Chondrocyte (in vitro differentiated cells): ENCODE measurements at regions not wholly inside any gene's neighbourhood (a gene's known extent, or its start where the extent isn't known, plus 50 kb on each side); places are given as distances from the start of the nearest gene placed in this dataset.
"Not testable (repeated sequence)": the region's sequence is repeated elsewhere in the genome, so short reads cannot be mapped to it uniquely, and the experiment has no call there.

Experiments used
- DNase-seq: peaks from one replicate; pipeline ENCODE4 v3.0.0; 2021; ENCODE audit warnings: mixed read lengths, low spot score
- H3K27ac Mint-ChIP-seq: one replicate; pipeline ENCODE4 v1.8.0; 2021; ENCODE audit warnings: mild to moderate bottlenecking, moderate library complexity, mixed read lengths; ENCODE audit not compliant: unreplicated experiment
- H3K27me3 Mint-ChIP-seq: 2 replicates; pipeline ENCODE4 v1.8.0; 2021; ENCODE audit warnings: low read depth, mixed read lengths
- H3K36me3 Mint-ChIP-seq: 2 replicates; pipeline ENCODE4 v1.8.0; 2021; ENCODE audit warnings: low read depth, mixed read lengths
- H3K4me1 Mint-ChIP-seq: 2 replicates; pipeline ENCODE4 v1.8.0; 2021; ENCODE audit warnings: low read depth, mild to moderate bottlenecking, mixed read lengths
- H3K4me3 Mint-ChIP-seq: one replicate; pipeline ENCODE4 v1.8.0; 2021; ENCODE audit warnings: mild to moderate bottlenecking, moderate library complexity, mixed read lengths; ENCODE audit not compliant: unreplicated experiment
- H3K9me3 Mint-ChIP-seq: 2 replicates; pipeline ENCODE4 v1.8.0; 2021; ENCODE audit warnings: low read depth, mixed read lengths
- TF ChIP-seq, protein P1 (sequence below): fragments of 200-600 bp; sonication (generic); IDR thresholded peaks from 2 replicates; pipeline ENCODE4 v1.5.0; 2021; ENCODE audit warnings: antibody characterized with exemption, mild to moderate bottlenecking, moderate library complexity

DNA sequence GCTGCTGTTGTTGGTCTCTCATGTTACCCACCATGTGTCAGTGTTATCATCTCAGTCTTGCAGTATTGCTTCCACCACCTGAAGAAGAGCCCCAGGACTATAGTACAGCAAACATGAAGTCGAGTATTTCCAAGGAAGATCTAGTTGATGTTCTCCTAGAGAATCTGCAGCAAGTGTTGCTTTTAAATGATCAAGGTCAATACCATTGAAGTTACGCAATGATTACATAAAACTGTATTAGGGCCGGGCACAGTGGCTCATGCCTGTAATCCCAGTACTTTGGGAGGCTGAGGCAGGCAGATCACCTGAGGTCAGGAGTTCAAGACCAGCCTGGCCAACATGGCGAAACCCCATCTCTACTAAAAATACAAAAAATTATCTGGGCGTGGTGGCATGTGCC, 173.9 kb downstream of the TJP1 start:
- H3K9me3 Mint-ChIP-seq, H3K4me1 Mint-ChIP-seq, H3K36me3 Mint-ChIP-seq: not testable (repeated sequence)

DNA sequence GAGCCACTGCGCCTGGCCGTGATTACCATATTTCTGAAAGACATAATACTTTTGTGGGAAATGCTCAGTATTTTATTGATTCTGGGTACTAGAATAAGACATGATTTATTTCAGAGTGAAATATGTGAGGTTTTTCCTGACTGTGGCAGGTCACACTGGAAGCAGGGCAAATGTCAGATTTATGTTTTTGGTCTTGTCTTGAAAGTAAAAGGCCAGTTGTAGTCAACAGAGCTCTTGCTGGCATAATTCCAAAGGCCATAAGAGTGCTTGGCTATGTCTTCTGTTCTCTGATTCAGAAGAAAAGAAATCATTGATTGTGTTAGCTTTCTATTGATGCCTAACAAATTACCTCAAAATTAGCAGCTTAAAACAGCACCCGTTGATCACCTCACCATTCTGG, 176.4 kb downstream of the TJP1 start:
- Mint-ChIP-seq H3K27ac (no peak overlapping the region), H3K9me3 (no peaks in the 10 kb centered on the region), H3K4me3 (no peak overlapping the region), H3K36me3 (no peaks in the 10 kb centered on the region), H3K4me1 (no peaks in the 10 kb centered on the region), H3K27me3 (no peaks in the 10 kb centered on the region)
- DNase-seq = no peak
- TF ChIP-seq, protein P1, sequence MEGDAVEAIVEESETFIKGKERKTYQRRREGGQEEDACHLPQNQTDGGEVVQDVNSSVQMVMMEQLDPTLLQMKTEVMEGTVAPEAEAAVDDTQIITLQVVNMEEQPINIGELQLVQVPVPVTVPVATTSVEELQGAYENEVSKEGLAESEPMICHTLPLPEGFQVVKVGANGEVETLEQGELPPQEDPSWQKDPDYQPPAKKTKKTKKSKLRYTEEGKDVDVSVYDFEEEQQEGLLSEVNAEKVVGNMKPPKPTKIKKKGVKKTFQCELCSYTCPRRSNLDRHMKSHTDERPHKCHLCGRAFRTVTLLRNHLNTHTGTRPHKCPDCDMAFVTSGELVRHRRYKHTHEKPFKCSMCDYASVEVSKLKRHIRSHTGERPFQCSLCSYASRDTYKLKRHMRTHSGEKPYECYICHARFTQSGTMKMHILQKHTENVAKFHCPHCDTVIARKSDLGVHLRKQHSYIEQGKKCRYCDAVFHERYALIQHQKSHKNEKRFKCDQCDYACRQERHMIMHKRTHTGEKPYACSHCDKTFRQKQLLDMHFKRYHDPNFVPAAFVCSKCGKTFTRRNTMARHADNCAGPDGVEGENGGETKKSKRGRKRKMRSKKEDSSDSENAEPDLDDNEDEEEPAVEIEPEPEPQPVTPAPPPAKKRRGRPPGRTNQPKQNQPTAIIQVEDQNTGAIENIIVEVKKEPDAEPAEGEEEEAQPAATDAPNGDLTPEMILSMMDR = no peak

More for the DNA sequence above, 173.9 kb downstream of the TJP1 start:
- H3K27ac Mint-ChIP-seq, H3K4me3 Mint-ChIP-seq, DNase-seq, H3K27me3 Mint-ChIP-seq: not testable (repeated sequence)

- DNase-seq, H3K27me3 Mint-ChIP-seq, H3K9me3 Mint-ChIP-seq, H3K36me3 Mint-ChIP-seq, H3K27ac Mint-ChIP-seq, H3K4me3 Mint-ChIP-seq, H3K4me1 Mint-ChIP-seq: not testable (repeated sequence)
Measured at GRCh38 chr15:29644361-29644760, 177.9 kb downstream of the TJP1 start.

GRCh38 chr15:29638781-29639180, 183.5 kb downstream of the TJP1 start:
- no peak overlapping the region for H3K4me3 Mint-ChIP-seq
- H3K36me3 Mint-ChIP-seq = no peaks in the 10 kb centered on the region
- TF ChIP-seq, protein P1 = no peak
- H3K4me1 Mint-ChIP-seq = peaks cover 3% of the 10 kb centered on the region
- H3K27me3 Mint-ChIP-seq = no peaks in the 10 kb centered on the region
- H3K9me3 Mint-ChIP-seq = no peaks in the 10 kb centered on the region
- H3K27ac Mint-ChIP-seq = no peak overlapping the region
- DNase-seq = no peak

DNA sequence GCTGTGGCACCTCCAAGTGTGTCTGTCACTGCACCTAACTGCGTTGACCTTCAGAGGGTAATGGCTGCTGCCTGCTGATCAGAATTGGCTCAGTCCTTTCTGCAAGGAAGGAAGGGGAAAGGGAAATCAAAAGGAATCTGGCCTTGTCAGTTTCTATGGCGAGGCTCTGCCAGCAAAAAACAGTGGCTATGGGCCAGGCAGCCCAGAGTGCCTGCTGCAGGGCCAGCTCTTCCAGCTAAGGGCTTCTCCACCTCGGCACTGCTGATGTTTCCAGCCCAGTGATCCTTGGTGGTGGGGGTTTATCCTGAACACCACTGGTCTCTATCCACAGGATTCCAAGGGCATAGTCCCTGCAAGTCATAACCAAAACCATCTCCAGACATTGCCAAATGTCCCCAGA, 184.3 kb downstream of the TJP1 start:
- Mint-ChIP-seq H3K4me3 (no peak overlapping the region), H3K27ac (no peak overlapping the region), H3K36me3 (no peaks in the 10 kb centered on the region), H3K27me3 (no peaks in the 10 kb centered on the region), H3K4me1 (peaks cover 3% of the 10 kb centered on the region), H3K9me3 (no peaks in the 10 kb centered on the region)
- no peak for DNase-seq
- TF ChIP-seq, protein P1 = no peak

DNA sequence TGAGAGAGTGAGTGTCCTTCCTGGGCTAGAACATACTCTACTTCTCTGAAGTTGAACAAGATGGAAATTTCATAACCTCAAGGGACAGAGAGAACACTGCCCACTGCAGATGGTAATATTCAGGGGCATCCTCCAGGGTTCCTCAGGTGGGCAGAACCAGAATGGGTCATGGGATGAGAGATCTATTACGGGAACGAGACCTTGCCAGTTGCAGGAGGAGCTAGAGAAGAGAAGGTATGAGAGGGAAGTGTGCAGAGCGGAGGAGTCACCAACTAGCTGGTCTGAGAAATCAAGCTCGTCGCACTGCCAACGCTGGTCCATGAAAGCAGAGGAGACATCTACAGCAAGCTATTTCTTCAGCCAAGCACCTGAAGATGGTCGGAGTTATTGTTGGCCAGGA, 184.7 kb downstream of the TJP1 start:
- H3K4me1 Mint-ChIP-seq = peaks cover 3% of the 10 kb centered on the region
- H3K27ac Mint-ChIP-seq = no peak overlapping the region
- no peak for DNase-seq
- H3K27me3 Mint-ChIP-seq = no peaks in the 10 kb centered on the region
- H3K9me3 Mint-ChIP-seq = no peaks in the 10 kb centered on the region
- no peak overlapping the region for H3K4me3 Mint-ChIP-seq
- TF ChIP-seq, protein P1 = no peak
- H3K36me3 Mint-ChIP-seq = no peaks in the 10 kb centered on the region
